AG09309 (cell line): ENCODE measurements at regions not wholly inside any gene's neighbourhood (a gene's known extent, or its start where the extent isn't known, plus 50 kb on each side); places are given as distances from the start of the nearest gene placed in this dataset.
"Not testable (repeated sequence)": the region's sequence is repeated elsewhere in the genome, so short reads cannot be mapped to it uniquely, and the experiment has no call there.

Experiments
- DNase-seq: peaks from one replicate; pipeline ENCODE4 v3.0.0-alpha.2; 2010; ENCODE audit warnings: low read depth
- H3K4me3 ChIP-seq: 2 replicates; pipeline ENCODE4 v1.5.1; 2011; ENCODE audit warnings: mild to moderate bottlenecking, low read depth, low read length, moderate library complexity; ENCODE audit not compliant: control insufficient read depth
- TF ChIP-seq, protein P1 (sequence below): IDR thresholded peaks from 2 replicates; pipeline ENCODE4 v1.5.1; 2011; ENCODE audit warnings: mild to moderate bottlenecking, low read depth, low read length, inconsistent platforms; ENCODE audit not compliant: insufficient read depth, control insufficient read depth; ENCODE audit errors: missing control alignments

DNA sequence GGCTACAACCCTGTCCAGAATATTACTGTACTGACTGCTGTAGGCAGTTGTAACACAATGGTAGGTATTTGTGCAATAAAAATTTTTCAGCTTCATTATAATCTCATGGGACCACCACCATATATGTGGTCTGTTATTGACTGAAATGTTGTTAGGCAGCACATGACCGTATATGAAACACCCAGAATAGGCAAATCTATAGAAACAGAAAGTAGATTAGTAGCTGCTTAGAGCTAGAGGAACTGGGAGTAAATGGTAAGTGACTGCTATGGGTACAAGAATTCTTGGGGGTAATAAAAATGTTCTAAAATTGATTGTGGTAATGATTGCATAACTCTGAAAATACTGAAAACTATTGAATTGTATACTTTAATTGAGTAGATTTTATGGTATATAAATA, 185.7 kb downstream of the ESM1 start:
- TF ChIP-seq, protein P1, sequence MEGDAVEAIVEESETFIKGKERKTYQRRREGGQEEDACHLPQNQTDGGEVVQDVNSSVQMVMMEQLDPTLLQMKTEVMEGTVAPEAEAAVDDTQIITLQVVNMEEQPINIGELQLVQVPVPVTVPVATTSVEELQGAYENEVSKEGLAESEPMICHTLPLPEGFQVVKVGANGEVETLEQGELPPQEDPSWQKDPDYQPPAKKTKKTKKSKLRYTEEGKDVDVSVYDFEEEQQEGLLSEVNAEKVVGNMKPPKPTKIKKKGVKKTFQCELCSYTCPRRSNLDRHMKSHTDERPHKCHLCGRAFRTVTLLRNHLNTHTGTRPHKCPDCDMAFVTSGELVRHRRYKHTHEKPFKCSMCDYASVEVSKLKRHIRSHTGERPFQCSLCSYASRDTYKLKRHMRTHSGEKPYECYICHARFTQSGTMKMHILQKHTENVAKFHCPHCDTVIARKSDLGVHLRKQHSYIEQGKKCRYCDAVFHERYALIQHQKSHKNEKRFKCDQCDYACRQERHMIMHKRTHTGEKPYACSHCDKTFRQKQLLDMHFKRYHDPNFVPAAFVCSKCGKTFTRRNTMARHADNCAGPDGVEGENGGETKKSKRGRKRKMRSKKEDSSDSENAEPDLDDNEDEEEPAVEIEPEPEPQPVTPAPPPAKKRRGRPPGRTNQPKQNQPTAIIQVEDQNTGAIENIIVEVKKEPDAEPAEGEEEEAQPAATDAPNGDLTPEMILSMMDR, result no peak
- H3K4me3 ChIP-seq, result no peak overlapping the region
- DNase-seq, result no peak

DNA sequence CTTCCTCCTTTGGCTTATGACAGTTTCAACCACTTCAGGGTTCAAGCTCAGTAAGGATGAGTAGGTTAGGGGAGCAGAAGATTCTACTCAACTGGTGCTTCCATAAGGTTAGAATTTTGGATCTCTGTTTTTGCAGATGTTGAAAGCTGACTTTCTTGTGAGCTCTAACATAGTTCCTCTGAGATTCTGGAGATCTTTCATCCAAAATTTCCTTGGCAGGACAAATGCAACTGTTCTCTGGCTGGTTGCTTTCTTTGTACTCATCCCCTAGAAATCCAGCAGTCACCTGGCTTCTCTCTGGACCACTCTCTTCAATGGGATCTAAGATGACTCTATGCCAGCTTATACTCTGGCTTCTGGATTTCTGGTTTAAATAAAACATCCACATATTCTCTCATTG, 189.6 kb downstream of the ESM1 start:
- no peak overlapping the region for H3K4me3 ChIP-seq
- TF ChIP-seq, protein P1, result no peak
- DNase-seq, result no peak

DNA sequence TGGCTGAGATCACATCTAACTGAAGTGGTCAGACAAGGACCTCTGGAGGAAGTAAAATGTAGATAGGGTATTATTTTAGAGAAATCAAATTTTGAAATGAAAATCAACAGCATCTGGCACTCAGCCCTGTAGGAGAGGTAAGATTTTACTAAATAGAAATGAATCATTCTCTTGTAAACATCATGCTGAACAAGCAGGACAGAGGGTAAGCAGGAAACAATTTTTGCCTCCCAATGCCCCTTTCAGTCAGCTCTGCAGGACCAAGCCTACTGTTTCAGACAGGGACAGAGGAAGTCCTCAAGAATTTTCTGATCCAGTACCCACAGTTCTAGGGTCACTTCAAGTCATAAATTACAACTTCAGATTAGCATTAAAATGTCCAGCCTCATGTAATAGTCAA, 190.1 kb downstream of the ESM1 start:
- TF ChIP-seq, protein P1, result no peak
- no peak for DNase-seq
- H3K4me3 ChIP-seq, result no peak overlapping the region

DNA sequence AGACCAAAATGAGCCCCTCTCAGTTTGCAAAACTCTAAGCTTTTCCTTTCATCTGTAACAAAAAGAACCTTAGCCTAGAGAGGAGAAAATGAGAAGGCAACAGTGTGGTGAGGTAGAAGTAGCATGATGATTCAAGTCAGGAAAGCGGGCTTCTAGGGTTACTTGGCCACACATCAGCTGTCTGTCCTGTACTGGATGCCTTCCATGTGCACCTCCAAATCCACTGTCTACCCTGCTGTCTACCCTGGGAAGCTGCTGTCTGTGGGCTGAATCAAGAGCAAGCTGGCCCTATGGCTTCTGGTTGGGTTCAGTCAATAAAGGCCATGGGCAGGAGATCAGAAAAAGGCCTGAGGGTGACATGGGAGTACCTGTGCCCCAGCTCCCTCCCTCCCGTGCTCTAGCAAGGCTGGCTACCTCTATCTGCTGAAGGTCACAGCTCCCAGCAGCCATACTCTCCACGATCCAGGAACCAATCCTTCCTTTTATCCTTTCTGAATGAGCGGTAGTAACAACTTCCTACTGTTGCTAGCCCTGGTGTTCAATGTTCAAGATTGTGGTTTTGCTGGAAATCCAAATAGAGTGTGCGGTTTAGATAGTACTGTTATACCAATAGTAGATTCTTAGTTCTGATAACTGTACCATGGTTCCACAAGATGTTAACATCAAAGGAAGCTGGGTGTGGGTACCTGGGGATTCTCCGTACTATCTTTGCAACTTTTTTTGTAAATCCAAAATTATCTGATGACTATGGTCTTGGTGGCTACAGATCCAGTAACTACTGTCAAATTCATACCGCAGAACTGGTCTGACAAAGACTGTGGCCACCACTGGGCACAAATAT, 191.0 kb downstream of the ESM1 start:
- TF ChIP-seq, protein P1, result no peak
- no peak for DNase-seq
- no peak overlapping the region for H3K4me3 ChIP-seq

DNA sequence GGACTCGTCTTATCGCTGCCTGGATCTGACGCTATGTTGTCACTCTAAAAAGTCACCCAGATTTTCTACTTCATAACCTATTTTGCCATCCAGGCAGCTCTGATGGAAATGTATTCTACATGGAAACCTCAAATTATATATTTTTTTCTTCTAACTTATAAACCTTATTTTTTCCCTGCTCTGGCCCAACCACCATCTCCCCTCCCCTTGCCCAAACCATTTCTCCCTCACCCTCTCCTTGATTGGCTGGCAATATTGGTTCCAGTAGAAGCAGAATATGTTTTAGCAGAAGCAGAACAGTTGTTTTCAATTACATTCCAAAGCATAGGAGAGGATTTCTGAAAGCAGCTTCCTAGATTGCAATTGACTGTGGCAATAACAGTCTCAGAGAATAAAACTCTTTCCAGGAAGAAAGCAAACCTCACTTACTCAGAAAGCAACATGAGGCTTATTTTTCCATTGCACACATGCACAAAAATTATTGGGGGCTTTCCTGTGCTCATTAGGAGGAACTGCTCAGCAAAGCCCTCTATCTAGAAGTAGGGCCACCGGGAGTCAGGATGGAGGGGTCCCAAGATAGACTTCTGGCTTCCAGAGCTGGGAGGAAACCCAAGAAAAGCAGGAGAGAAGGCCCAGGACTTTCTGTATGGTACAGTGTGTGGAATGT, 191.8 kb downstream of the ESM1 start:
- TF ChIP-seq, protein P1, result no peak
- no peak for DNase-seq
- H3K4me3 ChIP-seq, result no peak overlapping the region

DNA sequence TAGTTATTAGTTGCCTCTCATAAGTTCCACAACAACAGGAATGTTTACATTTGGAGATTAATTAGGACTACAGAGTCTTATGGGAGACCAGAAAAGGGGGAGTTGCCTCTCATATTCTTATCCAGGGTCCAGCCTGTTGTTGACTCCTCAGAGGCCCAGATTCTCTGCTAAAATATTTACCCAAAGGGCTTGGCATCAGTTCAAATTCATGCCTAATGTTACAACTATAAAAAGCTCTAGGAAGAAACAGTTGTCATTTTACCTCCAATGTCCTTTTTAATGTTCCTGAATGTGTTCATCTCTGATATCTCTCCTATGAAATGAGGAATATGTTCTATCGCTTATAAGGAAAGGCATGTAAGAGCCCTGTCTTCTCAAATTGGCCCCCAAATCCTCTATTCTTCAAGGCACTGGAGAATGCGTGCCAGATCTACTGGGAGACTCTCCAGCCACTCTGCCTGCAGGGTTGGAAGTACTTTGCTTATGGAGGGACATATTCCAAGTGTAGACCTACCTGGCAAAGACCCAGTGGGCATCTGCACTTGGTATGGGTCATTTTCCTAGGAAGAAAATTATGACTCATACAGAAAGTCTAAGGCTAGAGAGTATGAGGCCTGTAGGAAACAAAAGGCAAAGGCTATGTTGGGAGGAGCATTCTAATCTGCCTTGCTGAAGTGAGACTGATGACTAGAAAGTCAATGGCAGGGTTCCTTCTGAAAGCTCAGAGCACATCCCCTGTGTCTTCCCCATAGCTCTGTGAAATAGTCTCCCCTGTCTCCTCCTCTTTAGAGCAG, 192.6 kb downstream of the ESM1 start:
- DNase-seq, result no peak
- TF ChIP-seq, protein P1, result no peak
- H3K4me3 ChIP-seq, result no peak overlapping the region

DNA sequence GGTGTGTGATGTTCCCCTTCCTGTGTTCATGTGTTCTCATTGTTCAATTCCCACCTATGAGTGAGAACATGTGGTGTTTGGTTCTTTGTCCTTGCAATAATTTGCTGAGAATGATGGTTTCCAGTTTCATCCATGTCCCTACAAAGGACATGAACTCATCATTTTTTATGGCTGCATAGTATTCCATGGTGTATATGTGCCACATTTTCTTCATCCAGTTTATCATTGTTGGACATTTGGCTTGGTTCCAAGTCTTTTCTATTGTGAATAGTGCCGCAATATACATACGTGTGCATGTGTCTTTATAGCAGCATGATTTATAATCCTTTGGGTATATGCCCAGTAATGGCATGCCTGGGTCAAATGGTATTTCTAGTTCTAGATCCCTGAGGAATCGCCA, 197.5 kb downstream of the ESM1 start:
- not testable (repeated sequence) for DNase-seq, H3K4me3 ChIP-seq
